D341Med (cell line): ENCODE measurements at regions not wholly inside any gene's neighbourhood (a gene's known extent, or its start where the extent isn't known, plus 50 kb on each side); places are given as distances from the start of the nearest gene placed in this dataset.
"Not testable (repeated sequence)": the region's sequence is repeated elsewhere in the genome, so short reads cannot be mapped to it uniquely, and the experiment has no call there.

Experiments
- DNase-seq: peaks from one replicate; pipeline ENCODE4 v3.0.0; 2012; ENCODE audit warnings: low spot score

DNA sequence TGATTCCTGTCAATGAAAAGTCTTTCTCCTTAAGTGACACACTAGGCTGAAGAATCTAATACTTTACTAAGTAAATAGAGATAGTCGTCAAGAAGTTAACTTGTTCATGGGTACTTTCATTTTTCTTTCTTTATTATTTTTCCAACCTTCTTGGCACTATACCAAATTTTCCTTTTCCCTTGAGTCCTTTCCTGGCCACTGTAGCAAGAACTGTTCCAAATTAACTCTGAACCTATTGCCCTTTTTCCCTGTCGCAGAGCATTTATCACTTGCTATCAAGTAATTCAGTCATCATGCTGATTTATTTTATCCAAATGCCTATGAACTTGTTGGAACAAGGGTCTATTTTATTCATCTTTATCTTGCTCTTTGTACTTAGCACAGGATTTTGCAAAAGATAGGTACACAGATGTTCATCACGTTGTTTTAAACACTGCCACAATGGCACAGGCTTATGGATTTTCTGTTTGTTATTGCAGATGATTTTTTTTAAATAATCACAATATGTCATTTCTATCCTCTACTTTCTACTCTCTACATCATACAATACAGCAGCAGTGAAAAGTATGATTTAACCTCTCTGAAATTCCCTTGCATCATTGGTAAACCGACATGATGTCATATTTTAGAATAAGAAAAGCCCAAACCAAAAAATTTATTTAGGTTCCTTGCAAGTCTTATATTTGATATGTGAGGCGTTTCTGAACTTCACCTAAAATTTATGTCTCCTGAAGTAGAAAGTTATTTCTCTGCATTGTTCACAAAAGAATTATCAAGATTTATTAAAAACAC is 2352.3 kb downstream of the PCDH7 start:
- DNase-seq = no peak

DNA sequence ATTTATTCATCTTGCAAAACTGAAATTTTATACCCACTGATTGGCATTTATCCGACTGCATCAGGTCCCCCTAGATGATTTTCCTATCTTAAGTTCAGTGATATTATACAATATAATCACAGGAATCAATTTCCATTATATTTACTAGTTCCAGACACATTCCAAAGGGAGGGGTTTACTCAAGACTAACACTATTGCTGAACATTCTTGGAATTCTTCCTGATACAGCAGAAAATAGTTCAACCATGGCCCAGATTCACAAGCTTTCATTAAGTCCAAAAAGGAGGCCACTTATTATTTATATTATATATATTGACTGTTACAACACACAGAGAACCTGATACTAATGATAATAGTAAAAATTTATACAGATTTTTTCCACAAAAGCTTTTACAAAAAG is 2353.6 kb downstream of the PCDH7 start:
- DNase-seq = no peak

DNA sequence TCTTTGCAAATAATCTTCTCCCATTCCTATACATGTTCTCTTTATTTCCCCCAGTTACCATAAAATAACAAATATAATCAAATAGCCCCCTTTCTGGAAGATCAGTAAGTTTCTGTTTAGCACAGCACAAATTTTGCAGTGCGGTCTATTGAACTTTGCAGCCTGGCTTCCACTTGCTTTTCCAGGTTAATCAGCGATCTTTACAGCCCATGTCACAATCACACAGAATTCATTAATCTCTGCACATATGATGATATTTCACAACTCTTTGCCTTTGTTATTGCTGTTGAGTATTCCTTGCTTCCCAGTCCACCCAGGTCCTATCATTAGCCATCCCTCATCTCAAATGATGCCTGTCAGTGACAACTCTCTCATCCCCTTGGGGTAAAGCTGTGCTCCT is 2358.0 kb downstream of the PCDH7 start:
- DNase-seq = no peak

DNA sequence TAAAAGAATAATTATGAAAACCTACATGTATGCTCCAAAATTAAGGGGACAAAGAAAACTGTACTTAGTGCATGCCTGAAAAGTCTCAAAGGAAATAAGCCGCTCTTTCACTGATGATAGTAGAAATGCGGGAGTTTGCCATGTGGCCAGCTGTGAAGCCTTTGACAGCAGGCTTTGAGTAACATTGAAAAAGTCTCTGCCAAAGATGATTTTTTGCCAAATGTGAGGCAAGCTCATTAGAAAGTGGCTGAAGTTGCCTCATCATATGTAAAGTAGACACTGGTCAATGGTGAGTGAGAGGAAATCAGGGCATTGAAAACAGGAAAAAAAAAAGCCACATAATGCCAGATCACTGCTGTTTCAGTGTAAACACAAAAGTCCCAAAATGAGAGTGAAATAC is 2360.1 kb downstream of the PCDH7 start:
- DNase-seq = no peak

DNA sequence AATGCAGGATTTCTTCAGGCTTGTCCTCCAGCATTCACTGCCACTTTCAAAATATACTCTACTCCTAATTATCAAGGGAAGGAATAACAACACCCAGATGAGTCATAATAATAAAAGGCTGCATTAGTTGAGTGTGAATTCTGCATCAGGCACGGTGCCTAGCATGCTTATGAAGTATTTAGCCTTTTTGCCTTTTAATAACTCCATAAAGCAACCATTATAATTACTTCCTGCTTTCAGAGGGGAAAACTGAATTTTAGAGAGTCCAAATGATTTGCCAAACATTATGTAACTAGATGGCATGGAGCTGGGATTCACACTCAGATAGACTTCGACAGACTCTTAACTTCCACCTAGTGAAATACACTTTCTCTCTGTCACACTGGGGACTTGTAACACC is 2365.5 kb downstream of the PCDH7 start:
- DNase-seq = no peak

DNA sequence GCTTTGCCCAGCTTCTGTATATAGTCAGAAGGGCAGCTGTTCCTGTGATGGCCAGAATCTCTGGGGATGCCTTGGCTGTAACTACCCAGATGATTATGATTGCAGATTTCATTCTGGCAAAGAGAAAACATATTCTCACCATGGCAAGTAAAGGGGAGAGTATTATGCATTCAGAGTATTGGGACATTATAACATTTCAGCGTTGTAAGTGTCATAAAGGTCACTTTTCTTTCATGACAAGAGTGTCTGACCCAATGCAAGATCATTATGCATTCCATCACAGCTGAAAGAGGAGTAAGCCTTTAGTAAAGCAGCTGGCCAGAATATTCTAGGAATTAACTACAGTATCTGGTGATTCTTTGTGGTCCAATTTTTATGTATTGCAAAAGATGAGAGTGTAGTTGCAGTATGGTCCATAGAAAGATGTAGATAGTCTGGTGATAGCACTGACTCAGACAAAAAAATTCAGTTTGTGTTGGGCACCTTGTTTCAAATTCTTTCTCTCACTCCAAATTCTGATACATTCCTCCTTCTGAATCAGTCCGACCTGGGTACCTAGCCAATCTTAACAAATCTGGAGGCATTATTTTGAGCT is 2366.3 kb downstream of the PCDH7 start:
- no peak for DNase-seq

DNA sequence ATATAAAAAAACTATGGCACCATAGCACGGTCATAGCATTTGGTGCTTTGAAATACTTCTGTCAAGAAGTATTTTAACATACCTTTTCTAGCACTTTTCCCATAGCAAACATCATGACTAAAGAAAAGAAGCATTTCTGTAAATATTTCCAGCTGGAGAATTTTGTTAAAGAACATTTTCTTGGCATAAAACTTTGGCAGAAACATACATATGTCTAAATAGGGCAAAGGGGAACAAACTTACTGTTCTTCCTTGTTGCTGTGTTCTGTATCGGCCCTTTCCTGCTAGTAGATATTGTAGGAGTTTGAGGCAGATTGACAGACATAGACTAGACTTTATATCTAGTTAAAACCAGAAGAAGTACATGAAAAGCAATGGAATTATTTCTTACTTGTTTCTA is 2368.5 kb downstream of the PCDH7 start:
- DNase-seq = no peak

DNA sequence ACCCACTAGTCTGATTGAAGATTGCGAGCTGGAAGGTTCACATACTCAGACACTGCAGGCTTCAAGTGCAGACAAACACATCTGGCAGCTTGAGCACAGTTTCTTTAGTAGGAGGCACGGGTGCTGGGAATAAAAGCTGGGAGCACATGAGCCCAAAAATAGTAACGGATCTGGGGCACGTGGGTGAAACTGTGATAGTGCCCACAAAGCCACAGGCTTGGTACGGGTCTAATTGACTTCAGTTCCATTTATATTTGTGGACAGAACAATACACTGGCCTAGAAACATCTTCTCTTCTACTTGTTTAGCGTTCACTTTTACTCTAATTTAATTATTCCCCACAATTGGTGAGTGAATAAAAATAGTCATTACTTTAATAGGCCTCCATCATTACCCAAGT is 2370.7 kb downstream of the PCDH7 start:
- no peak for DNase-seq

DNA sequence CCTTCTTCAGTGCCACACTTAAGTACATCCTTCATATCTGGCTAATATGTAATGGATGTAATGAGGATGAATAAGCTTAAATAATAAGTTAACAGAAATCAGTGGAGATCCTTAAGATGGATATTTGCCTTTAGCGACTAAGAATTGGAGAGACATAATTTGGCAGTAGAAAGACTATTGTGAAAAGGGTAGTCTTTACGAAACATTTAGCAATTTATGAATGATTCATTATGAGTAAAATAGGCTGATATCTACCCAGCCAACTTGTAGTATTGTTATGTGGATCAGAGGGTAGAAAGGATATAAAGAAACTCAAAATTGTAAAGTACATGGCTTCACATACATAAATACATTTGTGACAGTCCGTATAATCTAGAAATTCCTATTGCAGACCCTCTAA is 2371.8 kb downstream of the PCDH7 start:
- no peak for DNase-seq

DNA sequence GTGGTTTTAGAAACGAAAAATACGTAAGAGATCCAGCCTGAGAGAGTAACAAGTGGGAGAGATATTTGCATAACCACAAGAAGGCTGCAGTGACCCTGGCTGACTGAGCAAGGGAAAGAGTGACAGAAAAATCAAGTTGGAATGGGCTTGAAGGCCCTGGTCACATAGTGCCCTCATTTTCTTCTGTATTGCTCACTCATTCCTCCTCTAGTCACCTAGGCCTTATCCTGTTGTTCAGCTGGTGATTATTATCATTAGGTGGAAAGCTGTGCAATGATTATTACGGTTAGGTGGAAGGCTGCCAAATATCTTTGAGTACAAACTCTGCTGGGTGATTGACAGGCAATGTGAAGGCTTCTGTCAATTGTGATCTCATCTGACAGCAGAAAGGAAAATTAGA is 2384.1 kb downstream of the PCDH7 start:
- DNase-seq = no peak

DNA sequence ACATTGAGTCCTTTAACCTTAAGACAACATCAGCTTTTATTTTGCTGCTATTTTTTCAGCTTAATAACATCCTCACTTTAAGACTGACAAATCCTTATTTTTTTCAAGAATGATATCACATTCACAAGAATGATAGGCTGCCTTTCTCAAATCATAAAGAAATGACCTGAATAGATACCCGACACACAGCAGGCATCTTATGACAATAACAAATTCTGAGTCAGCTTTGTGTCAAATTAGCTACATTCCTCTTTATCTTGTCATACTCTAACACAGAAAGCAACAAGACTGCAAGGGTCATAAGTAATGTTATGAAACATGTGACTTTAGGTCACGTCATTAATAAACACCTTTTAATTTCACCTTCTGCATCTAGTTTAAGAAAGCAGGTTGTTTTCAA is 2387.6 kb downstream of the PCDH7 start:
- no peak for DNase-seq

DNA sequence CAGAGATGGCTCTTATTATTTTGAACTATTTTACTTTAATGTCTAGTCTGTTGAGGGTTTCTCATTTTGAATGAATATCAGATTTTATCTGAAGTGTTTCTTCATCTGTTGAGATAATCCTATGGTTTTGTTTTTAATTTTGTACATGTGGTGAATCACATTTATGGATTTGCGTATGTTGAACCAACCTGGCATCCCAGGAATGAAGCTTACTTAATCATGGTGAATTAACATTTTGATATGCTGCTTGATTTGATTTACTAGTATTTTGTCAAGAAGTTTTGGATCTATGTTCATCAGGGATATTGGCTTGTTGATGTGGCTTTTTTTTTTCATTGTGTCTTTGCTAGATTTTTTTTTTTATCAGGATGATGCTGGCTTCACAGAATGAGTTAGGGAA is 2390.9 kb downstream of the PCDH7 start:
- no peak for DNase-seq

DNA sequence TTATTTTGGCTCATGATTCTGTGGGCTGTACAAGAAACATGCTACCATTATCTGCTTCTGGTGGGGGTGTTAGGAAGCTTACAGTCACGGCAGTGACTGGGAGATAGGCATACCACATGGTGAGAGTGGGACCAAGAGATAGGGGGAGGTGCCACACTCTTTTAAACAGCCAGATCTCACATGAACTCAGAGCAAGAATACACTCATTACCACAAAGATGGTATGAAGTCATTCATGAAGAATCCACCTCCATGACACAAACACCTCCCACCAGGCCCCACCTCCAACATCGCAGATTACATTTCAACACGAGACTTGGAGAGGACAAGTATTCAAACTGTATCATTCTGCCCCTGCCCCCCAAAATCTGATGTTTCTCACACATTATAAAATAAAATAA is 2396.7 kb downstream of the PCDH7 start:
- no peak for DNase-seq

DNA sequence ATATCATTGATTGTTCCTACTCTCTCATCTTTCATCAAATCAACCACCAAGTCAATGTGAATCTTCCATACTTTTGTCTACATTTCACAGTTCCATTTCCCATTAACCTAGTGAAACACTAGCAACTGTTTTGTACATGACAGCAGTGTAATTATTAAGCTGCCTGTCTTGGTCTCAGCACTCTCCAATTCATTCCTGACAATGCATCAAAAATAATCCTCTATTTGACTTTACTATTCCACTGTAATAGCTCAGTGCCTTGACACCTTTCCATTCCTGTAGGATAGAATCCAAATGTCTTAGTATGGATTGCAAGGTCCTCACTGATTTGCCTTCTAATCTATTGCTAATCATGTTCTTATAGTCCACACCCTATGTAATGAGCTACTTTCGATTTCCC is 2405.8 kb downstream of the PCDH7 start:
- no peak for DNase-seq

DNA sequence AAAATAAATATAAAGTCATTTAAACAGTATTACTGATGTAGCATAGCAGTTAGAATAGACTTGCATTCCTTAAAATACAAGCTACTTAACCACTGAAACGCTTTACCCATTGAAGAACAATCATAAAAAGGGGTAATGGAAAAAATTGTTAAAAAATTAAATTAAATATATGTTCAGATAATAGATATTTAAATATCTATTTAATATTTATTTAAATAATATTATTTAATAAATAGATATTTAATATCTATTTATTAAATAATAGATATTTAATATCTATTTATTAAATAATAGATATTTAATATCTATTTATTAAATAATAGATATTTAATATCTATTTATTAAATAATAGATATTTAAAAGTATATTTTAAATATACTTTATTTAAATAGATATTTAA is 2410.5 kb downstream of the PCDH7 start:
- not testable (repeated sequence) for DNase-seq

DNA sequence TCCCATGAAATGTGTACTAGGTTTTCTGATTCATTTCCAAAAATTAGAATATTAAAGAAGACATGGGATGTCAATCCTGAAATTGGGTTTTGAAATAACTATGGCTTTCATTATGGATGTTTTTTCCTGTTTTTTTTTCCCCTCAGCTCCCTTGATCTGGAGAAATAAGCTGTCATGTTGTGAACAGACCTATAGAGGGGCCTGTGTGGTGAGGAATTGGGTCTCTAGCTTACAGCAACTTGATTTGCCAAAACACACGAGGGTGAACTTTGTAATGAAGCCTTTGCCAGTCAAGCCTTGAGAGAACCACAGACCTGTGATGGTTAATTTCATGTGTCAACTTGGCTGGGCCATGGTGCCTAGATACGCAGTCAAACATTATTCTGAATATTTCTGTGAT is 2413.6 kb downstream of the PCDH7 start:
- no peak for DNase-seq

DNA sequence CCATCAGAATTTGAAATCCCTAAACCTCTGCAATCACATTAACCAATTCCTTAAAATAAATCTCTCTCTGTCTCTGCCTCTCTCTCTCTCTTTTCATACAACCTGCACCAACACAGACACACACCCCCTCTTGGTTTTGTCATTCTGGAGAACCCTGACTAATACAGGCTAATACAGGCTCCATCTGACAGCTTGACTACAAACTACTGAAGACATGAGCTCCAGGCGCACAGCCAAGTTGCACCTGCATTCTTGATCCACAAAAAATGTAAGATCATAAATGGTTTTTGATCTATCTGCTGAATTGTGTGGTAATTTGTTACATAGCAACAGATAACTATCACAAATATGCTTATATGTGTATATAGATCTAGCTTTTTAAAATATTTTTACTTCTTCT is 2414.2 kb downstream of the PCDH7 start:
- no peak for DNase-seq

DNA sequence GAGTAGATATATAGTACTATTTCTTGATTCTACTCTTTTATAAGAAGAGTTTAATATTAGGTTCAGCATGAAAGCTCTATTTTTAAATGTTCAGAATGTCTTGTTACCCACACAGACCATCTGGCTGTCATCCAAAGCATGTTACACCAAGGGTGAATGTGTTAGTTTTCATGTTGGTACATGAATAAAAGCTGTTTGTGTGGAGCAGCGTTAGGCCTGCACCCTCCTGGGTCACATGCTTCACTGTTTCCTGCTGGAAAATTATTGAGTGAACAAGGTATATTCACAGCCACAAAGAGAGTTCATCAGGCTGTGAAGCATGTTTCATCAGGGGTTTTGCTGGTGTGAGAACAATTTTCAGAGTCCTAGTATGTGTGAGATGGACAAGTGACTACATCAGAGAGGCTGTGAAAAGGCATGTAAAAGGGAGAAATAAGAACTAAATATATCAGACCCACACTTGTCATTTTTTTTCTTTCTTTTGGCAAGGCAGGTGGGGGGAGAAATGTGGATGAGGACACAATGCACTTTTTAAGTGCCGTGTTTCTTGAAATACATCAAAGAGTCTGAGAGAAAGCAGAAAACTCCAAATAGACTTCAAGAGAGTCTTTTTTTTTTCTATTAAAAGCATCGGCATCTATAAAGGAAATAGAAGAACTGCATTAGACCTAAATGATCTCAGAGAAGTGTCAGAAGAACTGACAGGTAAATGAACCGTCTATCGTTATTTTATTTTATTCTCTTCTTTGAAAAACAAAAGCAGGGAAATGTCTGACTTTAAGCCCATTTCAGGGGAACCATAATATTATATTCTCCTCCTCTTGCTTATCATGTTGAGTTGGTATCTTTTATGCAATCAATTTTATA is 2429.7 kb downstream of the PCDH7 start:
- DNase-seq = no peak

DNA sequence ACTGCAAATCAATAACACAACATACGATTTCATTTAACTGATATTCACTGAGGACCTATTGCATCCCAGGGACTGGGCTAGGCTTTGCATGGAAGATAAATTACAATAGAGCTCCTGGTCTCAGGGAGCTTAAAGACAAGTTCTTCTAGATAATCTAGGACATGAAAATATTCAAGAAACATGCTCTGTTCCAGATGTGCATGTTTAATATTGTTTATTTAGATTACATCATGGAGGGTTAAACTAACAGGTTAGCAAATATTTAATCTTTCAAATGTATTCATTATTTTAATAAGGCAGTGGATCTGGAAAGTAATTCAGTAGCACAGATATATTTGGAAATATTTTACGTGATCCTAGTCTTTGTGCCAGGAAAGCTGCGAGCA is 2430.3 kb downstream of the PCDH7 start:
- DNase-seq = no peak

DNA sequence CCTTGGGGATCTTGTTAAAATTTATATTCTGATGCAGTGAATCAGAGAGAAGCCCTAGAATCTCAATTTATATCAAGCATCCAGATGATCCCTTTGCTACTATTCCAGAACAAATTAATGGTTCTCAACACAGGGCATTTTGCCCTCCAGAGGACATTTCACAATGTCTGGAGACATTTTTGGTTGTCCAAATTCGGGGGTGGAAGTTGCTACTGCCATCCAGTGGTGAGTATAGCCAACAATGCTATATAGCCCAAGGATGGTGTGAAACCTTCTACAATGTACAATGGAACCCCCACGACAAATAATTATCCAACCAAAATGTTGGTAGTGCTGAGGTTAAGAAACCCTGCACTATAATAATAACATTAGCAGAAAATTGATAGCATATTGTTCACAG is 2440.0 kb downstream of the PCDH7 start:
- DNase-seq = peak; percentile 33

DNA sequence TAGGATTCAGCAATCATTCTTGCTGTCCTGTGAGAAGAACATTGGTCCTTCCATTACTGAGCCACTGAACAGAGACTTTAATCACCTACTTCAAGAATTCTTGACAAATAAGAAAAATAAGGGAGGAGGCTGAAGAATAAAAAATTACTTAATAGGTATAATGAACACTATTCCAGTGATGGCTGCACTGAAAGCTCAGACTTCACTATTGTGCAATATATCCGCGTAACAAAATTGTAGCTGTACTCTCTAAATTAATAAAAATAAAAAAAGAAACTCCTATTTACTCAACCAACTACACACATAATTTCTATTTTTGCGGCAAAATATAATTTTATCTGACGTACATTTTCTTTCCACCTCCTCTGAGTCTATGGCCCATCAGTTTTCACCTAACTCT is 2441.0 kb downstream of the PCDH7 start:
- DNase-seq = no peak

DNA sequence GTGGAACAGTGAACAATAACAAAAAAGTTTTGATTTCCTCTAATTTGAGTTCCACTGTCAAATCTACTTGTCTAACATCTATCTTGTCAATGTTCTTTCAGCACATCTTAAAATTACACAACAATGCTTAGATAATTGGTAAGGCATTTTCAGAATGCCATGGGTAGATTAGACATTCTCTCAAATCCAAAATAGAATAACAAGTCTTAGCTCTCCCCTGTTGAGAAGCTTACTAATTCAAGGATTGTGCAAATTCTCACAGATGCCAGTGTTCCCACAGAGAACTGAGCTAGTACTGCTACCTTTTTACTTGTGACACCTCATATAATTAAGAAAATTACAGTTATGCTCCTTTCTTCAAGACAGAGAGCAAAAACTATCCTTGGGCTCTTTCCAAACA is 2442.0 kb downstream of the PCDH7 start:
- DNase-seq = no peak

DNA sequence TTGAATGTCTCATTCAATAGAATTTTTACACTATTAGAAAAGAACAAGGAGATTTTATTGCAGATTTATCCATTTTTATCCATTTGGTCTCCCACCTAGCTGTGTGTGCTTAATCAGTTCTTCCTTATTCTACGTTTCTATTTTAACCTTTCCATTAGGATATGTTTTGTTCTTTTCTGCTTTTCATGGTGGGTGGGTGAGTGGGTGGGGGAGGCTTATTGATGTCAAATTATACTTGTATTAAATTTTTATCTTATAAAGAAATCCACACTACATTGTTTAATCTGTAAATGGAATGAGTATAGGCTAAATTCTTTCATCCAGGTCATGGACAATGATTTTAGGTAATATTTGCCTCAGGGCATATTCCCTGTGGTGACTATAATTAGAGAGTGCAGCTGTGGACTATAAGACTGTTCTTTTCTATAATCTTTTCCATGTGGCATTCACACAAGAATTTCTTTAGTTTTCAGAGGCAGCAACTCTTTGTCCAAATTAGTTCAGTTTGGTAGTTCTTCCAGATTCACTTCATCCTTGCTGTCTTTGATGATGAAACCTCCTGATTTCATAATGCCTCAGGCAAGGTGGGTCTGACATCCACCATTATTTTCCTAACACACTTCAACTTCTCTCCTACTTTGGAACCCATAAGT is 2451.8 kb downstream of the PCDH7 start:
- no peak for DNase-seq
